NCI-H1048 (cell line): ENCODE measurements at regions not wholly inside any gene's neighbourhood (a gene's known extent, or its start where the extent isn't known, plus 50 kb on each side); places are given as distances from the start of the nearest gene placed in this dataset.
"Not testable (repeated sequence)": the region's sequence is repeated elsewhere in the genome, so short reads cannot be mapped to it uniquely, and the experiment has no call there.

Source experiments
- DNase-seq: peaks from one replicate; lab custom pipeline; 2025; lab: John Stamatoyannopoulos, UW

- DNase-seq, result not testable (repeated sequence)
Measured at GRCh38 chr1:146883190-146883589, 54.9 kb upstream of the NBPF12 start.

DNA sequence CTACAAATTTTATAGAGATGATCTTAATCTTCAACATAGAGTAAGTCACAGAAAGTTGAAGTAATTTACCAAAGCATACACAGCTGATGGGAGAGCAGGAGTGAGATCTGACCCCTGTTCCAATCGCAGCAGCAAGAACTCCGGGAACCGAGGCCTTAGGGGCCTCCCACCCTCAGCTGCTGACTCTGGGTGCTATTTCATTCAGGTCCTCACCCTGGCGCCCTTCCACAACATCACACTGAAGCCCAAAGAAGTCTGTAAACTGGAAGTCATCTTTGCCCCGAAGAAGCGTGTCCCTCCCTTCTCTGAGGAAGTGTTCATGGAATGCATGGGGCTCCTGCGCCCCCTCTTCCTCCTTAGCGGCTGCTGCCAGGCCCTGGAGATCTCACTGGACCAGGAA is 57.0 kb upstream of the NBPF12 start:
- DNase-seq, result not testable (repeated sequence)

DNA sequence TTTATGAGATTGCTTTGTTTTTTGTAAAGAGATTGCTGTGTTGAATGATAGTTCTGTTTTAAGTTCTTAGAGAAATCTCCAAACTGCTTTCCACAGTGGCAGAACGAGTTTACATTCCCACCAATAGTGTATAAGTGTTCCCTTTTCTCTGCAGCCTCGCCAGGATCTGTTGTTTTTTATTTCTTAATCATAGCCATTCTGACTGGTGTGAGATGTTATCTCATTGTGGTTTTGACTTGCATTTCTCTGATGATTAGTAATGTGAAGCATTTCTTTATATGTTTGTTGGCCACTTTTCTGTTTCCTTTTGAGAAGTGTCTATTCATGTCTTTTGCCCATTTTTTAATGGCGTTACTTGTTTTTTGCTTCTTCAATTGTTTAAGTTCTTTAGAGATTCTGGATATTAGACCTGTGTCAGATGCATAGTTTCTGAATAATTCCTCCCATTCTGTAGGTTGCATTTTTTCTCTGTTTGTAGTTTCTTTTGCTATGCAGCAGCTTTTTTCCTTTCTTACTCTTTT is 74.3 kb upstream of the NBPF12 start:
- DNase-seq, result not testable (repeated sequence)

- DNase-seq, result not testable (repeated sequence)
Measured at GRCh38 chr1:146853147-146853546, 85.0 kb upstream of the NBPF12 start.

GRCh38 chr1:146850352-146850889 is 87.7 kb upstream of the NBPF12 start:
- not testable (repeated sequence) for DNase-seq

- not testable (repeated sequence) for DNase-seq
Measured at GRCh38 chr1:146838725-146839124, 99.4 kb upstream of the NBPF12 start.

GRCh38 chr1:146826957-146827356 is 111.2 kb upstream of the NBPF12 start:
- not testable (repeated sequence) for DNase-seq

DNA sequence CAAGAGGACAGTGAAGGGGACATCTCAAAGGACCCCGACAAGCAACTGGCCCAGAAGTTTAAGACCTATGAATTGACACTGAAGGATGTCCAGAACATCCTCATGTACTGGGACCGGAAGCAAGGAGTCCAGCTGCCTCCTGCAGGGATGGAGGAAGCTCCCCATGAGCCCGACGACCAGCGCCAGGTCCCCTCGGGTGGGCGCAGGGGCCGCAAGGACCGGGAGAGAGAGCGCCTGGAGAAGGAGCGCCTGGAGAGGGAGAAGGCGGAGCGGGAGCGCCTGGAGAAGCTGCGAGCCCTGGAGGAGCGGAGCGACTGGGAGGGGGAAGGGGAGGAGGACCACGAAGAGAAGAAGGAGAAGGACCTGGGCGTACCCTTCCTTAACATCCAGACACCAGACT is 143.9 kb upstream of the NBPF12 start:
- DNase-seq, result not testable (repeated sequence)

GRCh38 chr1:146792725-146793124 is 145.4 kb upstream of the NBPF12 start:
- DNase-seq, result not testable (repeated sequence)

GRCh38 chr1:146784212-146784940 is 153.7 kb upstream of the NBPF12 start:
- DNase-seq, result not testable (repeated sequence)

GRCh38 chr1:146781235-146781634 is 156.9 kb upstream of the NBPF12 start:
- DNase-seq, result not testable (repeated sequence)

- DNase-seq, result not testable (repeated sequence)
Measured at GRCh38 chr1:146777826-146778602, 160.1 kb upstream of the NBPF12 start.

GRCh38 chr1:146774988-146775387 is 163.1 kb upstream of the NBPF12 start:
- not testable (repeated sequence) for DNase-seq

- not testable (repeated sequence) for DNase-seq
Measured at GRCh38 chr1:146774271-146774670, 163.9 kb upstream of the NBPF12 start.

DNA sequence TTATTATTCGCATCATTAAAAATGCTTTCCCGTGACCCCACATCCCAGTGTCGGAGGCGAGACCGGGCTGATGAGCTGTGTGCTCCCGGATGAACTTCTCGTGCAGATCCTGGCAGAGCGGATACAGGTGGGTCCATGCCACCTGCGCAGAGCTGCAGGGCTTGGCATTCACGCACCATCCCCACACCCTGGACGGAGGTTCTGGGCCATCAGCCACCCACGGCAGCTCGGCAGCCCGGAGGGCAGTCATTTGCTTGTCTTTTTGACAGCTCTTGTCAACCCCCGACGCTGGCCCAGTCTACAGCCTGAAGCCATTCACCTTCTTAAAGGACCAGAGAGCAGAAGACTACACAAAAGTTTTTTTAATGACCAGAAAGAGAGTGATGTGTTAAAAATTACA is 166.7 kb upstream of the NBPF12 start:
- not testable (repeated sequence) for DNase-seq

- DNase-seq, result not testable (repeated sequence)
Measured at GRCh38 chr1:146770998-146771397, 167.1 kb upstream of the NBPF12 start.

DNA sequence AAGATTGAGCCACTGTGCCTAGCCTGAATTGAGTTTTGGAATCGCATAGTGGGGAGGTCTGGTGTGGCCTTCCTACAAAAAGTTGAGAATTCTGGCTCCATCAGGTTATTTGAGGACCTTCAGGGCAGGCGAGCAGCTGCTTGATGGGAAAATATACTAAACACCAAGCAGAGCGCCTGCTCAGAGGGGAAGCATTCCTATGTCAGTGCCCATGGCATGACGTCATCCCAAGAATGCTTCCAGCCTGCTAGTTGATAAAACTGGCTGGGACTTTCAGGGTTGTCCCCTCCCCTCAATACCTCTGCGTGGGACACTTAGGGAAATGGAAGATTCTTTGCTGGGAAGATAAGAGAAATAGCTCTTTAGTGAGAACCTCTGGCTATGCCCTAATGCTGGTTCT is 174.9 kb upstream of the NBPF12 start:
- DNase-seq, result not testable (repeated sequence)

DNA sequence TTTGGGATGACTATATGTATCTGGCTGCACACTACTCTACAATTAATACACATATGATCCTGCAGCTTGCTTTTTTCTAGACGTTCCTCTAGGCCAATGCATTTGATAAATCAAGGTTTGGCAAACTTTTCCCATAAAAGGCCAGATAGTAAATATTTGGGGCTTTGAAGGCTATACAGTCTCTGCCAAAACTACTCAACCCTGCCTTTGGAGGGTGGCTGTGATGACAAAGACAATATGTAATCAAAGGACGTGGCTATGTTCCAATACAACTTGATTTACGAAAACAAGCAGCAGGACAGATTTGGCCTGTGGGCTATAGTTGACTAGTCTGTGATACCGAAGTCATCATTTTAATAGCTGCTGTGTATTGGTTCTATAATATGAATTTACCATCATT is 181.3 kb upstream of the NBPF12 start:
- DNase-seq, result not testable (repeated sequence)

GRCh38 chr1:146748686-146749085 is 189.4 kb upstream of the NBPF12 start:
- DNase-seq, result not testable (repeated sequence)

DNA sequence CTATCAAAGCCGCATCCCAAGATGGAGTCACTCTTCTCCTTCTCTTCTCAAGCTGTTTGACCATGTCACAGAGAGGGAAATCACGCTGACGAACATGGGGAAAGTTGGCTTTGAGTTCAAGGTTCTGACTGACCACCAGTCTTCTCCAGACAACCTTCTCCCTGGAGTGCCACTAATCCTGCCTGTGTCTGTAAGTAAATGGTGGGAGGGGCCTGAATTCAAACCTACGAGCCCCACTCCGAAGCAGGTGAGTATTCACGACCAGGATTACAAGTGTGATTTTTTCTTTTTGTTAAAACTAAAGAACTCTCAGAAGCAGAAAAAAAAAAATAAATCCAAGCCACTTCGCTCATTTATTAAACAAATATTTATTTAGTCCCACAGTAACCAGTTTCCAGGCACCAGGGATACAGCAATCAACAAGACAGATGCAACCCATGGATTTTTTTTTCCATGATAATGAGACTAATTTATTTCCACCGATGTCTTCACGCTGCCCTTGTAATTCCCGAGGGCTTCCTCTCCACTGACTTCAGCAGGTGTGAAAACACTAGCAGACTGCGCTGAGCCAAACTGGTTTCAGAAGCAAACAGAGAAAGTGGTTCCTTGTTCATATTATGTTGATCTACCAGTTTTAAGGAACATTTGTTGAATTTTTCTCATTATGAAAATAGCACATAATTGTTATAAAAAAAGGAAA is 206.0 kb upstream of the NBPF12 start:
- not testable (repeated sequence) for DNase-seq

DNA sequence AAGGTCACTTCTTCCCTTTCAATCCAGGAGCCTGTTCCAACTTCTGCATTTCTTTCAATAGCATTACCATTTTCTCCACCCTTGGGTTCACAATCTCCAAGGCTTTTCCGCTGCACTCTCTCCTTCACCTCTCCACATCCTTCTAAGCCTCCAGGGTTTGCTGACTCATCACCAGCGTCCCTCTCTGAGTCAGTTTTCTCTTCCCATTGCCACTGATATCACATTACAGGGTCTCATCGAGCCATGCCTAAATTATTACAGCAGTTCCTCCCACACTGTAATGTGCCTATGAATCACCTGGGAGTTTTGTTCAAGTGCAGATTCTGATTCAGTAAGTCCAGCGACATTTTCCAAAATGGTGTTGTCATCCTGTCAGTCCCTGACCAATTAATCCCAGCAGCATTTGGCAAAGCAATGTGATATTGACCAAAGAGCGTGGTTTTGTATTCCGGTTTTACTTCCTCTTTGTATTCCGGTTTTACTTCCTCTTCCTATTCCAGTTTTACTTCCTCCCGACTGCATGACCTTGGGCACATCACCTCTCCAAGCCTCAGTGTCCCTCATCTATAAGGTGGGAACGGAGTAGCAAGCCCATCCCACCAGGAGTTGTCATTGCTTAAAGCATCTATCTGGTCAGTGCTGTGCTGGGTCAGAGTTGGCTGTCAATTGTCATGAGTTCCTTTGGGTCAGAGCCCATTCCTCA is 208.3 kb upstream of the NBPF12 start:
- not testable (repeated sequence) for DNase-seq
